Motor neuron (in vitro differentiated cells): ENCODE measurements at regions not wholly inside any gene's neighbourhood (a gene's known extent, or its start where the extent isn't known, plus 50 kb on each side); places are given as distances from the start of the nearest gene placed in this dataset.
A peak's percentile ranks its signal among the peaks of the same experiment; 100 is the strongest.
"Not testable (repeated sequence)": the region's sequence is repeated elsewhere in the genome, so short reads cannot be mapped to it uniquely, and the experiment has no call there.

Experiments
- ATAC-seq, 8 experiments: fragments of 200-7000 bp; cut with Tn5 transposase; replicated peaks in 6 of 8; 2 replicates each; pipeline ENCODE4 v1.8.0; 2021; ENCODE audit warnings: mild to moderate bottlenecking in 8 of 8, moderate library complexity in 8 of 8
- H3K27ac ChIP-seq, 2 donors: fragments of 250-450 bp; sonication (Bioruptor Pico); 2 replicates each; pipeline ENCODE4 v1.9.0; 2021; ENCODE audit warnings: antibody characterized with exemption in 2 of 2, mild to moderate bottlenecking in 2 of 2, moderate library complexity in 1 of 2
- H3K4me1 ChIP-seq, 2 donors: fragments of 250-450 bp; sonication (Bioruptor Pico); replicated peaks in 1 of 2; 2 replicates each; pipeline ENCODE4 v1.6.1; 2021; ENCODE audit warnings: antibody characterized with exemption in 2 of 2, mild to moderate bottlenecking in 2 of 2, moderate library complexity in 1 of 2
- H3K4me3 ChIP-seq, 5 donors: fragments of 250-450 bp; sonication (Bioruptor Pico); 2 replicates each; pipeline ENCODE4 v1.9.0; 2021; ENCODE audit warnings: antibody characterized with exemption in 5 of 5, mild to moderate bottlenecking in 5 of 5, moderate library complexity in 4 of 5
- WGBS, 10 experiments: fragments of 450-650 bp; shearing (Covaris generic); methylation state at CpG; one replicate each; pipeline ENCODE4 v1.0.0; 2022; 5-methylcytosine and 5-hydroxymethylcytosine counted together
- in situ Hi-C, 9 experiments: fragments of 400-800 bp; cut with MboI; loops; one replicate each; pipeline ENCODE4 v1.15.0; 2021; ENCODE audit warnings: low sequenced_read_pairs in 9 of 9, low pct_unique_long_range_greater_than_20kb in 2 of 9; ENCODE audit not compliant: unreplicated experiment in 9 of 9

GRCh38 chr12:25347716-25348592 is 97.2 kb upstream of the KRAS start:
- no peak overlapping the region for H3K4me3 ChIP-seq
- ATAC-seq, result peak in 2 of 8 experiments; percentile 22 to 39
- no peak overlapping the region for H3K27ac ChIP-seq
- in situ Hi-C loops, result no loop called here
- WGBS, 10 experiments, result 40 to 100% (median 83%) methylated on average over 1 to 3 of the region's 4 CpGs; no CpG with 5 or more reads in 3 of the 10 experiments
- no peaks in the 10 kb centered on the region for H3K4me1 ChIP-seq

GRCh38 chr12:25341877-25342276 is 91.1 kb upstream of the KRAS start:
- H3K27ac ChIP-seq, H3K4me3 ChIP-seq, H3K4me1 ChIP-seq, in situ Hi-C loops, ATAC-seq: not testable (repeated sequence)
- WGBS, 10 experiments, result 40 to 100% (median 96%) methylated on average over 1 to 3 of the region's 5 CpGs; no CpG with 5 or more reads in 2 of the 10 experiments

- 50 to 100% (median 86%) methylated on average over 1 to 3 of the region's 3 CpGs; no CpG with 5 or more reads in 2 of the 10 experiments for WGBS, 10 experiments
- no peak overlapping the region for H3K4me3 ChIP-seq
- peaks cover 0 to 2% of the 10 kb centered on the region in 2 donors for H3K4me1 ChIP-seq
- in situ Hi-C loops, result no loop called here
- H3K27ac ChIP-seq, result no peak overlapping the region
- ATAC-seq, result no peak
These were observed 87.2 kb upstream of the KRAS start for GRCh38 chr12:25337916-25338315.

- 40 to 96% (median 88%) methylated on average over 1 to 3 of the region's 3 CpGs for WGBS, 10 experiments
- H3K4me1 ChIP-seq, result peaks cover 4 to 9% of the 10 kb centered on the region in 2 donors
These were observed 81.4 kb upstream of the KRAS start for GRCh38 chr12:25332143-25332542.

GRCh38 chr12:25328072-25328712 is 77.5 kb upstream of the KRAS start:
- Histone ChIP-seq H3K4me1 (peaks cover 4 to 7% of the 10 kb centered on the region in 2 donors), H3K27ac (no peak overlapping the region), H3K4me3 (no peak overlapping the region)
- 21 to 60% (median 48%) methylated on average over 1 to 5 of the region's 5 CpGs for WGBS, 10 experiments
- in situ Hi-C loops, result no loop called here
- ATAC-seq, result peak; percentile 64 to 99 (median 97)

More at GRCh38 chr12:25332143-25332542, 81.4 kb upstream of the KRAS start:
- ATAC-seq, result no peak
- Histone ChIP-seq H3K4me3 (no peak overlapping the region), H3K27ac (no peak overlapping the region)
- in situ Hi-C loops, result no loop called here

GRCh38 chr12:25327321-25327720 is 76.6 kb upstream of the KRAS start:
- no peak for ATAC-seq
- Histone ChIP-seq H3K4me3 (no peak overlapping the region), H3K27ac (no peak overlapping the region), H3K4me1 (peaks cover 4 to 7% of the 10 kb centered on the region in 2 donors)
- in situ Hi-C loops, result no loop called here
- WGBS, 10 experiments, result 29 to 88% (median 69%) methylated on average over 1 to 4 of the region's 4 CpGs

GRCh38 chr12:25326326-25326725 is 75.6 kb upstream of the KRAS start:
- H3K27ac ChIP-seq, result no peak overlapping the region
- no peak for ATAC-seq
- 71 to 100% (median 93%) methylated on average over 2 of the region's 2 CpGs; no CpG with 5 or more reads in 2 of the 10 experiments for WGBS, 10 experiments
- in situ Hi-C loops, result no loop called here
- no peak overlapping the region for H3K4me3 ChIP-seq
- H3K4me1 ChIP-seq, result peaks cover 4 to 7% of the 10 kb centered on the region in 2 donors

GRCh38 chr12:25324861-25325260 is 74.1 kb upstream of the KRAS start:
- in situ Hi-C loops, result no loop called here
- WGBS, 10 experiments, result 33 to 100% (median 92%) methylated on average over 1 to 2 of the region's 2 CpGs; no CpG with 5 or more reads in 1 of the 10 experiments
- no peak for ATAC-seq
- H3K4me3 ChIP-seq, result no peak overlapping the region
- H3K4me1 ChIP-seq, result peaks cover 7 to 11% of the 10 kb centered on the region in 2 donors
- no peak overlapping the region for H3K27ac ChIP-seq

- Histone ChIP-seq H3K4me1 (peaks cover 7 to 8% of the 10 kb centered on the region in 2 donors), H3K4me3 (no peak overlapping the region), H3K27ac (no peak overlapping the region)
- in situ Hi-C loops, result no loop called here
- WGBS, 10 experiments, result 20 to 100% (median 80%) methylated on average over 1 to 2 of the region's 2 CpGs; no CpG with 5 or more reads in 3 of the 10 experiments
- no peak for ATAC-seq
These were observed 72.9 kb upstream of the KRAS start for GRCh38 chr12:25323581-25323982.

- ATAC-seq, result no peak
These were observed 72.3 kb upstream of the KRAS start for GRCh38 chr12:25322918-25323531.

GRCh38 chr12:25322351-25322750 is 71.6 kb upstream of the KRAS start:
- ATAC-seq, result no peak
- Histone ChIP-seq H3K4me3 (no peak overlapping the region), H3K4me1 (peaks cover 3 to 4% of the 10 kb centered on the region in 2 donors), H3K27ac (no peak overlapping the region)
- 13 to 100% (median 89%) methylated on average over 1 of the region's 1 CpG; no CpG with 5 or more reads in 3 of the 10 experiments for WGBS, 10 experiments
- in situ Hi-C loops, result no loop called here

More at GRCh38 chr12:25322918-25323531, 72.3 kb upstream of the KRAS start:
- in situ Hi-C loops, result no loop called here
- Histone ChIP-seq H3K27ac (no peak overlapping the region), H3K4me3 (no peak overlapping the region), H3K4me1 (peaks cover 3 to 4% of the 10 kb centered on the region in 2 donors)
- WGBS, 10 experiments, result 11 to 62% (median 50%) methylated on average over 2 to 3 of the region's 3 CpGs

- WGBS, 10 experiments, result 86 to 100% (median 94%) methylated on average over 2 to 4 of the region's 4 CpGs
- ATAC-seq, result no peak
- H3K27ac ChIP-seq, result no peak overlapping the region
- H3K4me1 ChIP-seq, result peaks cover 3 to 4% of the 10 kb centered on the region in 2 donors
- in situ Hi-C loops, result no loop called here
- no peak overlapping the region for H3K4me3 ChIP-seq
These were observed 71.0 kb upstream of the KRAS start for GRCh38 chr12:25321772-25322171.
